A549 (cell line): ENCODE measurements at regions not wholly inside any gene's neighbourhood (a gene's known extent, or its start where the extent isn't known, plus 50 kb on each side); places are given as distances from the start of the nearest gene placed in this dataset.

Experiments used
- ATAC-seq, 2 experiments: fragments of 200-7000 bp in 1 of 2; fragments of >200 bp in 1 of 2; cut with Nextera tagmentation in 1 of 2; cut with Tn5 transposase in 1 of 2; 3 replicates each; pipeline versions ENCODE4 v1.8.0 to v1.9.1; 2018 to 2020; ENCODE audit warnings: mild to moderate bottlenecking in 1 of 2, moderate library complexity in 1 of 2
- CTCF ChIA-PET: fragments of 300-600 bp; sonication (Branson Sonifier 250); formaldehyde crosslinking; extraction: SDS; loops from one replicate; lab custom pipeline; 2021; ENCODE audit warnings: antibody characterized with exemption, inconsistent platforms; lab: Yijun Ruan, JAX
- POLR2A ChIA-PET: fragments of 350-600 bp; formaldehyde crosslinking; extraction: SDS; loops from one replicate; lab custom pipeline; 2021; ENCODE audit warnings: antibody characterized with exemption, inconsistent platforms; lab: Yijun Ruan, JAX
- DNase-seq, 2 experiments: peaks; one replicate each; pipeline versions ENCODE4 v3.0.0 to v3.0.0-alpha.2; 2011 to 2016; ENCODE audit warnings: low read depth in 1 of 2, low spot score in 1 of 2
- FAIRE-seq: peaks from 2 replicates; lab custom pipeline; 2011; peaks lifted over from hg19 to GRCh38; lab: Jason Lieb, UNC
- H3K27ac ChIP-seq, 2 experiments: fragments of >200 bp; sonication (Bioruptor Twin); formaldehyde crosslinking; 3 replicates each; pipeline ENCODE4 v1.5.1; 2016 to 2017
- H3K4me1 ChIP-seq: fragments of >200 bp; sonication (Bioruptor Twin); formaldehyde crosslinking; 3 replicates; pipeline ENCODE4 v1.6.1; 2016
- H3K4me2 ChIP-seq: fragments of >200 bp; sonication (Bioruptor Twin); formaldehyde crosslinking; 3 replicates; pipeline ENCODE4 v1.6.1; 2016
- H3K4me3 ChIP-seq: fragments of >200 bp; sonication (Bioruptor Twin); formaldehyde crosslinking; 3 replicates; pipeline ENCODE4 v1.5.1; 2016
- H3K9me3 ChIP-seq: fragments of >200 bp; sonication (Bioruptor Twin); formaldehyde crosslinking; 3 replicates; pipeline ENCODE4 v1.6.1; 2016
- BHLHE40 ChIP-seq: IDR thresholded peaks from 2 replicates; pipeline ENCODE4 v1.6.1; 2012; ENCODE audit warnings: low read depth, low read length, inconsistent platforms
- CEBPB ChIP-seq, 2 experiments: fragments of >200 bp in 1 of 2; sonication (Bioruptor Twin) in 1 of 2; formaldehyde crosslinking in 1 of 2; IDR thresholded peaks; 2 replicates each; pipeline ENCODE4 v1.6.1; 2012 to 2016
- CHD4 ChIP-seq: fragments of 200-600 bp; sonication (generic); IDR thresholded peaks from 2 replicates; pipeline ENCODE4 v1.6.1; 2016; ENCODE audit warnings: antibody characterized with exemption, mild to moderate bottlenecking, borderline replicate concordance
- EHF ChIP-seq: fragments of 250-450 bp; sonication (Bioruptor Pico); IDR thresholded peaks from 2 replicates; pipeline ENCODE4 v1.5.0; 2020; ENCODE audit warnings: mild to moderate bottlenecking
- EHMT2 ChIP-seq: fragments of 200-600 bp; sonication (generic); IDR thresholded peaks from 2 replicates; pipeline ENCODE4 v1.6.1; 2016; ENCODE audit warnings: antibody characterized with exemption, low read depth, mild to moderate bottlenecking, moderate library complexity
- FOSL2 ChIP-seq, 2 experiments: fragments of 450-650 bp in 1 of 2; fragments of >200 bp in 1 of 2; sonication (Bioruptor Twin) in 1 of 2; formaldehyde crosslinking; IDR thresholded peaks; 2 replicates each; pipeline versions ENCODE4 v1.5.0 to v1.6.1; 2016 to 2020; ENCODE audit warnings: mild to moderate bottlenecking in 1 of 2, moderate library complexity in 1 of 2
- FOXS1 ChIP-seq: fragments of 250-450 bp; sonication (Bioruptor Pico); IDR thresholded peaks from 2 replicates; pipeline ENCODE4 v1.5.0; 2020; ENCODE audit warnings: mild to moderate bottlenecking, moderate library complexity
- GATA3 ChIP-seq: IDR thresholded peaks from 2 replicates; pipeline ENCODE4 v1.6.1; 2012; ENCODE audit warnings: borderline replicate concordance
- HOXA7 ChIP-seq: fragments of 250-450 bp; sonication (Bioruptor Pico); IDR thresholded peaks from 2 replicates; pipeline ENCODE4 v1.5.0; 2020; ENCODE audit warnings: mild to moderate bottlenecking, moderate library complexity
- HOXB5 ChIP-seq: fragments of 250-450 bp; sonication (Bioruptor Pico); IDR thresholded peaks from 2 replicates; pipeline ENCODE4 v1.5.0; 2020; ENCODE audit warnings: mild to moderate bottlenecking, moderate library complexity
- JUNB ChIP-seq: fragments of >200 bp; sonication (Bioruptor Twin); formaldehyde crosslinking; IDR thresholded peaks from 2 replicates; pipeline ENCODE4 v1.6.1; 2016
- KDM5A ChIP-seq: fragments of 200-600 bp; sonication (generic); IDR thresholded peaks from 2 replicates; pipeline ENCODE4 v1.6.1; 2016; ENCODE audit warnings: antibody characterized with exemption, mild to moderate bottlenecking
- MAZ ChIP-seq: fragments of 150-350 bp; IDR thresholded peaks from 2 replicates; pipeline ENCODE4 v1.6.1; 2014; ENCODE audit warnings: antibody characterized with exemption, low read depth, low read length, borderline replicate concordance
- MYC ChIP-seq: IDR thresholded peaks from 2 replicates; pipeline ENCODE4 v1.6.1; 2012; ENCODE audit warnings: mild to moderate bottlenecking, inconsistent platforms, low read length, improper control_type of control experiment, borderline replicate concordance
- POLR2A ChIP-seq: IDR thresholded peaks from 2 replicates; pipeline ENCODE4 v1.6.1; 2012; ENCODE audit warnings: mild to moderate bottlenecking, low read length
- RCOR1 ChIP-seq: fragments of 150-350 bp; IDR thresholded peaks from 2 replicates; pipeline ENCODE4 v1.6.1; 2014; ENCODE audit warnings: antibody characterized with exemption, low read length, low read depth
- RFX5 ChIP-seq: fragments of 450-650 bp; IDR thresholded peaks from 2 replicates; pipeline ENCODE4 v1.7.1; 2014; ENCODE audit warnings: antibody characterized with exemption, mild to moderate bottlenecking, moderate library complexity
- RNF2 ChIP-seq: fragments of 200-600 bp; sonication (generic); IDR thresholded peaks from 2 replicates; pipeline ENCODE4 v1.6.1; 2016; ENCODE audit warnings: low read depth, mild to moderate bottlenecking, antibody characterized with exemption, moderate library complexity, borderline replicate concordance
- TFCP2L1 ChIP-seq: fragments of 250-450 bp; sonication (Bioruptor Pico); IDR thresholded peaks from 2 replicates; pipeline ENCODE4 v1.5.0; 2021; ENCODE audit warnings: mild to moderate bottlenecking
- ZFP36 ChIP-seq: fragments of 450-650 bp; IDR thresholded peaks from 2 replicates; pipeline ENCODE4 v1.6.1; 2014; ENCODE audit warnings: borderline replicate concordance; ENCODE audit not compliant: partially characterized antibody
- WGBS: methylation state at CpG from one replicate; pipeline ENCODE4 v1.1.6; 2017; ENCODE audit errors: missing lambda C conversion rate; 5-methylcytosine and 5-hydroxymethylcytosine counted together
- TF ChIP-seq, protein P1 (sequence below): fragments of >200 bp; sonication (Bioruptor Twin); formaldehyde crosslinking; IDR thresholded peaks from 3 replicates; pipeline ENCODE4 v1.5.1; 2016
- TF ChIP-seq, protein P2 (sequence below): IDR thresholded peaks from 2 replicates; pipeline ENCODE4 v1.6.1; 2012
- TF ChIP-seq, protein P3 (sequence below): fragments of 250-450 bp; sonication (Bioruptor Pico); IDR thresholded peaks from 2 replicates; pipeline ENCODE4 v1.5.0; 2020; ENCODE audit warnings: low read depth, mild to moderate bottlenecking, moderate library complexity

DNA sequence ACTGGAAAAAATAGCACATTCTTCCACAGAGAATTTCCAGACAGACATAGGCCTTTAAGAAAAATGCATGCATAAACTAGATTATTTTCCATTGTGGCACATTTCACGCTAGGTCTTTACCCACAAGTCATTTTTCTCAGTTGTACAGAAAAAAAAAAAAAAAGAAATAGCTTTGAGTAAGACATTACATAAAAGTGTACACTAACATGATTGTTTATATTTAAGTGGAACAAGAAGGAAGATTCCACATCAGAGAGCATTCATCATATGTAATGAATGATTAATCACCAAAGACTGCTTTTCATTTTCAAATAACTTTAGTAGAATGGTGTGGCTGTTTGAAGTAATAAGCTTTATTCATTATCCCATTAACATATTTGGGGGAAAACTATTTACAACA lies 1270.2 kb upstream of the AGA start:
- Histone ChIP-seq H3K4me3 (no peak overlapping the region), H3K27ac (no peak overlapping the region), H3K4me1 (no peaks in the 10 kb centered on the region), H3K4me2 (no peak overlapping the region), H3K9me3 (no peaks in the 10 kb centered on the region)
- FAIRE-seq (no peak), ATAC-seq (no peak), DNase-seq (no peak)
- 59% methylated on average over 1 of the region's 1 CpG for WGBS
- ChIA-PET POLR2A (no interaction called here), CTCF (no interaction called here)
- TF ChIP-seq RFX5: no peak
- no peak for TF ChIP-seq HOXB5 (CRISPR knock-in tag)
- no peak for TF ChIP-seq CHD4
- TF ChIP-seq, protein P1, sequence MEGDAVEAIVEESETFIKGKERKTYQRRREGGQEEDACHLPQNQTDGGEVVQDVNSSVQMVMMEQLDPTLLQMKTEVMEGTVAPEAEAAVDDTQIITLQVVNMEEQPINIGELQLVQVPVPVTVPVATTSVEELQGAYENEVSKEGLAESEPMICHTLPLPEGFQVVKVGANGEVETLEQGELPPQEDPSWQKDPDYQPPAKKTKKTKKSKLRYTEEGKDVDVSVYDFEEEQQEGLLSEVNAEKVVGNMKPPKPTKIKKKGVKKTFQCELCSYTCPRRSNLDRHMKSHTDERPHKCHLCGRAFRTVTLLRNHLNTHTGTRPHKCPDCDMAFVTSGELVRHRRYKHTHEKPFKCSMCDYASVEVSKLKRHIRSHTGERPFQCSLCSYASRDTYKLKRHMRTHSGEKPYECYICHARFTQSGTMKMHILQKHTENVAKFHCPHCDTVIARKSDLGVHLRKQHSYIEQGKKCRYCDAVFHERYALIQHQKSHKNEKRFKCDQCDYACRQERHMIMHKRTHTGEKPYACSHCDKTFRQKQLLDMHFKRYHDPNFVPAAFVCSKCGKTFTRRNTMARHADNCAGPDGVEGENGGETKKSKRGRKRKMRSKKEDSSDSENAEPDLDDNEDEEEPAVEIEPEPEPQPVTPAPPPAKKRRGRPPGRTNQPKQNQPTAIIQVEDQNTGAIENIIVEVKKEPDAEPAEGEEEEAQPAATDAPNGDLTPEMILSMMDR: no peak
- no peak for TF ChIP-seq RCOR1
- no peak for TF ChIP-seq BHLHE40
- no peak for TF ChIP-seq HOXA7 (CRISPR knock-in tag)
- no peak for TF ChIP-seq ZFP36
- TF ChIP-seq RNF2: no peak
- no peak for TF ChIP-seq POLR2A
- no peak for TF ChIP-seq FOXS1
- TF ChIP-seq MAZ: no peak
- no peak for TF ChIP-seq EHF
- TF ChIP-seq EHMT2: no peak
- no peak for TF ChIP-seq TFCP2L1
- TF ChIP-seq, protein P2, sequence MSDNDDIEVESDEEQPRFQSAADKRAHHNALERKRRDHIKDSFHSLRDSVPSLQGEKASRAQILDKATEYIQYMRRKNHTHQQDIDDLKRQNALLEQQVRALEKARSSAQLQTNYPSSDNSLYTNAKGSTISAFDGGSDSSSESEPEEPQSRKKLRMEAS: no peak
- TF ChIP-seq GATA3: no peak
- TF ChIP-seq MYC: no peak
- TF ChIP-seq, protein P3, sequence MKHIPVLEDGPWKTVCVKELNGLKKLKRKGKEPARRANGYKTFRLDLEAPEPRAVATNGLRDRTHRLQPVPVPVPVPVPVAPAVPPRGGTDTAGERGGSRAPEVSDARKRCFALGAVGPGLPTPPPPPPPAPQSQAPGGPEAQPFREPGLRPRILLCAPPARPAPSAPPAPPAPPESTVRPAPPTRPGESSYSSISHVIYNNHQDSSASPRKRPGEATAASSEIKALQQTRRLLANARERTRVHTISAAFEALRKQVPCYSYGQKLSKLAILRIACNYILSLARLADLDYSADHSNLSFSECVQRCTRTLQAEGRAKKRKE: no peak
- TF ChIP-seq KDM5A: no peak

DNA sequence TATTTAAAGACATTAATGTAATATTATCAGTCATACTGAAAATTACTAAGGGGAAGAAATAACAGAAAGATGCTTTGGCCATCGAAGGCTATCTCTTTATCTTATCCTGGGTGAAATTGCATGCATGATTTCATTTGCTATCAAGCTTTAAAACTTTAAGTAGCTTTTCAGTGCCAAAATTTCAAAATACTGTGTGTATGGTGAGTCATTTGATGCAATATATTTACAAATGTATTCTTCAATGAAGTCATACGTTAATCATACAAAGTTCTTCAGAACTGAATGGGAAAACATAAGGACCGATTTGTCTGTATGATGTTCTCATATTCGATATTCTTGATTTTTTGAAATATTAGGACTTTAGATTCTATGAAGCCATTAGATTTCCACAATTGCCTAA lies 1295.8 kb upstream of the AGA start:
- Histone ChIP-seq H3K9me3 (no peaks in the 10 kb centered on the region), H3K4me3 (no peak overlapping the region), H3K4me1 (no peaks in the 10 kb centered on the region), H3K4me2 (peak overlapping the region; percentile 40; the same call in 1 of the 3 replicates), H3K27ac (no peak overlapping the region)
- ATAC-seq (no peak), FAIRE-seq (no peak), DNase-seq (peak in 1 of 2 experiments; percentile 14)
- ChIA-PET POLR2A (no interaction called here), CTCF (no interaction called here)
- TF ChIP-seq JUNB (peak; percentile 40; the same call in 1 of the 2 replicates), HOXA7 (CRISPR knock-in tag) (no peak), CEBPB (IDR thresholded peaks at IDR 0.05) (peak; percentile 10 to 41; a peak in 1 of 4 replicates), ZFP36 (no peak), FOSL2 (IDR thresholded peaks at IDR 0.05) (0 out of 2 replicates have a peak, but pooled peaks have one; percentile 32), FOSL2 (CRISPR knock-in tag; IDR thresholded peaks at IDR 0.05) (peak; percentile 23; the same call in 1 of the 2 replicates)
- TF ChIP-seq, protein P1: no peak
- WGBS: 3% methylated on average over 4 of the region's 4 CpGs
